Mesenchymal stem cell (in vitro differentiated cells and primary cell): ENCODE measurements at regions not wholly inside any gene's neighbourhood (a gene's known extent, or its start where the extent isn't known, plus 50 kb on each side); places are given as distances from the start of the nearest gene placed in this dataset.

Source experiments
- DNase-seq: peaks from one replicate; pipeline ENCODE4 v3.0.0-alpha.2; 2013
- H2AFZ ChIP-seq: one replicate; pipeline ENCODE4 v1.6.1; 2013; ENCODE audit warnings: low read depth, mild to moderate bottlenecking, control low read depth, inconsistent platforms, low read length, moderate library complexity
- H2AK5ac ChIP-seq: 2 replicates; pipeline ENCODE4 v1.6.1; 2013; ENCODE audit warnings: low read length, moderate library complexity, mild to moderate bottlenecking, inconsistent platforms; ENCODE audit not compliant: severe bottlenecking
- H2BK120ac ChIP-seq: one replicate; pipeline ENCODE4 v1.6.1; 2013; ENCODE audit warnings: low read depth, mild to moderate bottlenecking, inconsistent platforms, low read length, moderate library complexity
- H2BK12ac ChIP-seq, 2 experiments: one replicate each; pipeline ENCODE4 v1.6.1; 2013; ENCODE audit warnings: inconsistent platforms in 2 of 2, low read length in 2 of 2, mild to moderate bottlenecking in 2 of 2, moderate library complexity in 2 of 2, control low read depth in 1 of 2
- H2BK15ac ChIP-seq: one replicate; pipeline ENCODE4 v1.6.1; 2013; ENCODE audit warnings: mild to moderate bottlenecking, low read depth, inconsistent platforms; ENCODE audit not compliant: poor library complexity, severe bottlenecking
- H2BK5ac ChIP-seq: 2 replicates; pipeline ENCODE4 v1.6.1; 2013; ENCODE audit warnings: low read depth, mild to moderate bottlenecking, low read length, control low read depth, inconsistent platforms; ENCODE audit not compliant: poor library complexity, severe bottlenecking
- H3K14ac ChIP-seq, 2 experiments: one replicate each; pipeline ENCODE4 v1.6.1; 2013; ENCODE audit warnings: inconsistent platforms in 2 of 2, low read length in 2 of 2, control low read depth in 1 of 2, mild to moderate bottlenecking in 1 of 2, moderate library complexity in 1 of 2
- H3K18ac ChIP-seq, 2 experiments: one replicate each; pipeline ENCODE4 v1.6.1; 2013; ENCODE audit warnings: inconsistent platforms in 2 of 2, low read length in 2 of 2, control low read depth in 1 of 2, low read depth in 1 of 2, mild to moderate bottlenecking in 1 of 2
- H3K23ac ChIP-seq, 2 experiments: one replicate each; pipeline ENCODE4 v1.6.1; 2013; ENCODE audit warnings: inconsistent platforms in 2 of 2, low read length in 2 of 2, mild to moderate bottlenecking in 2 of 2, moderate library complexity in 2 of 2, control low read depth in 1 of 2
- H3K27ac ChIP-seq: 2 replicates; pipeline ENCODE4 v1.5.1; 2013; ENCODE audit warnings: mild to moderate bottlenecking, moderate library complexity, low read length, control low read depth, inconsistent platforms; ENCODE audit not compliant: poor library complexity, severe bottlenecking
- H3K27me3 ChIP-seq, 2 experiments: 2 replicates each; pipeline versions ENCODE4 v1.6.1 to v1.7.0; 2013; ENCODE audit warnings: low read length in 2 of 2, mild to moderate bottlenecking in 2 of 2, moderate library complexity in 2 of 2, control low read depth in 1 of 2, inconsistent platforms in 1 of 2; ENCODE audit not compliant: control insufficient read depth in 1 of 2, insufficient read depth in 1 of 2
- H3K36me3 ChIP-seq, 2 experiments: 2 replicates each; pipeline versions ENCODE4 v1.6.1 to v1.7.0; 2013; ENCODE audit warnings: low read length in 2 of 2, control low read depth in 1 of 2, inconsistent platforms in 1 of 2, low read depth in 1 of 2, mild to moderate bottlenecking in 1 of 2; ENCODE audit not compliant: insufficient read depth in 2 of 2, control insufficient read depth in 1 of 2
- H3K4ac ChIP-seq, 2 experiments: one replicate each; pipeline ENCODE4 v1.6.1; 2013; ENCODE audit warnings: inconsistent platforms in 2 of 2, low read length in 2 of 2, mild to moderate bottlenecking in 2 of 2, moderate library complexity in 2 of 2, control low read depth in 1 of 2, low read depth in 1 of 2
- H3K4me1 ChIP-seq: 2 replicates; pipeline ENCODE4 v1.6.1; 2013; ENCODE audit warnings: low read depth, low read length, control low read depth; ENCODE audit not compliant: control insufficient read depth, insufficient read depth
- H3K4me2 ChIP-seq: 2 replicates; pipeline ENCODE4 v1.6.1; 2013; ENCODE audit warnings: low read length, mild to moderate bottlenecking, inconsistent platforms; ENCODE audit not compliant: poor library complexity, severe bottlenecking
- H3K4me3 ChIP-seq, 2 experiments: 2 replicates each; pipeline versions ENCODE4 v1.5.1 to v1.7.0; 2013; ENCODE audit warnings: low read length in 2 of 2, mild to moderate bottlenecking in 2 of 2, control low read depth in 1 of 2, low read depth in 1 of 2; ENCODE audit not compliant: insufficient read depth in 1 of 2
- H3K79me1 ChIP-seq: replicated peaks from 2 replicates; pipeline ENCODE4 v1.6.1; 2013; ENCODE audit warnings: mild to moderate bottlenecking, control low read depth, low read length, inconsistent platforms; ENCODE audit not compliant: poor library complexity, severe bottlenecking
- H3K9ac ChIP-seq: 2 replicates; pipeline ENCODE4 v1.7.0; 2013; ENCODE audit warnings: mild to moderate bottlenecking, low read length, moderate library complexity
- H3K9me3 ChIP-seq: 2 replicates; pipeline ENCODE4 v1.7.0; 2013; ENCODE audit warnings: mild to moderate bottlenecking, low read length; ENCODE audit not compliant: control insufficient read depth
- H4K8ac ChIP-seq: one replicate; pipeline ENCODE4 v1.6.1; 2013; ENCODE audit warnings: inconsistent platforms, mild to moderate bottlenecking, low read length, moderate library complexity
- H4K91ac ChIP-seq: one replicate; pipeline ENCODE4 v1.6.1; 2013; ENCODE audit warnings: mild to moderate bottlenecking, low read length, inconsistent platforms
- WGBS: methylation state at CpG from one replicate; pipeline ENCODE4 v1.1.7; 2013; ENCODE audit warnings: mixed read lengths; 5-methylcytosine and 5-hydroxymethylcytosine counted together

- DNase-seq, result no peak
- 60% methylated on average over 1 of the region's 1 CpG for WGBS
- H3K36me3 ChIP-seq, result no peaks in the 10 kb centered on the region
- no peaks in the 10 kb centered on the region for H3K27me3 ChIP-seq
- no peak overlapping the region for H2AFZ ChIP-seq
- no peaks in the 10 kb centered on the region for H3K79me1 ChIP-seq
- H3K4me3 ChIP-seq, result no peak overlapping the region
- H4K8ac ChIP-seq, result no peak overlapping the region
- no peak overlapping the region for H2BK120ac ChIP-seq
- no peak overlapping the region for H3K23ac ChIP-seq
- no peak overlapping the region for H2AK5ac ChIP-seq
- H2BK12ac ChIP-seq, result no peak overlapping the region
- no peak overlapping the region for H3K4ac ChIP-seq
- no peak overlapping the region for H3K27ac ChIP-seq
- peaks cover 2% of the 10 kb centered on the region for H3K9me3 ChIP-seq
- no peaks in the 10 kb centered on the region for H3K4me1 ChIP-seq
- no peak overlapping the region for H2BK15ac ChIP-seq
- H3K14ac ChIP-seq, result no peak overlapping the region
- H3K18ac ChIP-seq, result no peak overlapping the region
- H2BK5ac ChIP-seq, result no peak overlapping the region
- no peak overlapping the region for H3K4me2 ChIP-seq
- no peak overlapping the region for H3K9ac ChIP-seq
- no peak overlapping the region for H4K91ac ChIP-seq
Measured at GRCh38 chr3:83670416-83670815, 1288.4 kb upstream of the CADM2 start.

GRCh38 chr3:83683937-83684598 lies 1274.7 kb upstream of the CADM2 start:
- H3K18ac ChIP-seq, result no peak overlapping the region
- H3K4ac ChIP-seq, result no peak overlapping the region
- no peak overlapping the region for H2BK120ac ChIP-seq
- H3K9ac ChIP-seq, result no peak overlapping the region
- H3K4me2 ChIP-seq, result no peak overlapping the region
- H3K14ac ChIP-seq, result no peak overlapping the region
- H3K27me3 ChIP-seq, result no peaks in the 10 kb centered on the region
- no peak overlapping the region for H4K91ac ChIP-seq
- peaks cover 10% of the 10 kb centered on the region for H3K9me3 ChIP-seq
- H3K79me1 ChIP-seq, result no peaks in the 10 kb centered on the region
- no peak for DNase-seq
- H3K4me3 ChIP-seq, result no peak overlapping the region
- H2BK15ac ChIP-seq, result no peak overlapping the region
- H3K23ac ChIP-seq, result no peak overlapping the region
- H3K4me1 ChIP-seq, result no peaks in the 10 kb centered on the region
- no peaks in the 10 kb centered on the region for H3K36me3 ChIP-seq
- H3K27ac ChIP-seq, result no peak overlapping the region
- H2AFZ ChIP-seq, result no peak overlapping the region
- H4K8ac ChIP-seq, result no peak overlapping the region
- H2BK12ac ChIP-seq, result no peak overlapping the region
- no peak overlapping the region for H2BK5ac ChIP-seq
- WGBS, result 71% methylated on average over 1 of the region's 4 CpGs
- no peak overlapping the region for H2AK5ac ChIP-seq

GRCh38 chr3:83706669-83707068 lies 1252.1 kb upstream of the CADM2 start:
- H3K4me2 ChIP-seq, result no peak overlapping the region
- no peak for DNase-seq
- H3K4ac ChIP-seq, result no peak overlapping the region
- H3K27ac ChIP-seq, result no peak overlapping the region
- no peak overlapping the region for H3K14ac ChIP-seq
- no peak overlapping the region for H2BK5ac ChIP-seq
- no peak overlapping the region for H2BK15ac ChIP-seq
- H2AK5ac ChIP-seq, result no peak overlapping the region
- no peak overlapping the region for H4K91ac ChIP-seq
- H3K23ac ChIP-seq, result no peak overlapping the region
- no peaks in the 10 kb centered on the region for H3K79me1 ChIP-seq
- no peaks in the 10 kb centered on the region for H3K27me3 ChIP-seq
- no peak overlapping the region for H3K4me3 ChIP-seq
- H2BK12ac ChIP-seq, result no peak overlapping the region
- peaks cover 8% of the 10 kb centered on the region for H3K9me3 ChIP-seq
- H3K36me3 ChIP-seq, result no peaks in the 10 kb centered on the region
- no peak overlapping the region for H2BK120ac ChIP-seq
- H3K9ac ChIP-seq, result no peak overlapping the region
- H3K18ac ChIP-seq, result no peak overlapping the region
- WGBS, result no CpG with 5 or more reads among the region's 1 CpG
- no peak overlapping the region for H4K8ac ChIP-seq
- no peaks in the 10 kb centered on the region for H3K4me1 ChIP-seq
- no peak overlapping the region for H2AFZ ChIP-seq

- H2BK120ac ChIP-seq, result no peak overlapping the region
- H3K18ac ChIP-seq, result no peak overlapping the region
- no peak overlapping the region for H4K91ac ChIP-seq
- H2BK12ac ChIP-seq, result no peak overlapping the region
- H3K9ac ChIP-seq, result no peak overlapping the region
- H3K36me3 ChIP-seq, result no peaks in the 10 kb centered on the region
- no peaks in the 10 kb centered on the region for H3K4me1 ChIP-seq
- no peak overlapping the region for H3K4me2 ChIP-seq
- no peaks in the 10 kb centered on the region for H3K9me3 ChIP-seq
- no peak overlapping the region for H2AK5ac ChIP-seq
- no peak overlapping the region for H3K4me3 ChIP-seq
- no peak overlapping the region for H2BK5ac ChIP-seq
- no peak overlapping the region for H3K14ac ChIP-seq
- no peak overlapping the region for H4K8ac ChIP-seq
- no peak overlapping the region for H3K27ac ChIP-seq
- DNase-seq, result no peak
- H2BK15ac ChIP-seq, result no peak overlapping the region
- H3K4ac ChIP-seq, result no peak overlapping the region
- H3K27me3 ChIP-seq, result no peaks in the 10 kb centered on the region
- 49% methylated on average over 4 of the region's 5 CpGs for WGBS
- H3K23ac ChIP-seq, result no peak overlapping the region
- no peaks in the 10 kb centered on the region for H3K79me1 ChIP-seq
- H2AFZ ChIP-seq, result no peak overlapping the region
Measured at GRCh38 chr3:83715307-83715706, 1243.5 kb upstream of the CADM2 start.
